DMS79 treated with DMSO at 0.1 percent for 48 hours (cell line): ENCODE measurements at regions not wholly inside any gene's neighbourhood (a gene's known extent, or its start where the extent isn't known, plus 50 kb on each side); places are given as distances from the start of the nearest gene placed in this dataset.

ENCODE experiments used
- DNase-seq: peaks from one replicate; lab custom pipeline; 2025; lab: John Stamatoyannopoulos, UW

GRCh38 chrX:45743906-45744625, 543.4 kb upstream of the DIPK2B start:
- no peak for DNase-seq

GRCh38 chrX:45743081-45743533, 542.4 kb upstream of the DIPK2B start:
- DNase-seq, result no peak

GRCh38 chrX:45740291-45740690, 539.6 kb upstream of the DIPK2B start:
- no peak for DNase-seq

- no peak for DNase-seq
Measured at GRCh38 chrX:45735571-45735970, 534.9 kb upstream of the DIPK2B start.

GRCh38 chrX:45731448-45731847, 530.8 kb upstream of the DIPK2B start:
- DNase-seq, result no peak

- no peak for DNase-seq
Measured at GRCh38 chrX:45727761-45728160, 527.1 kb upstream of the DIPK2B start.

- no peak for DNase-seq
Measured at GRCh38 chrX:45722471-45722870, 521.8 kb upstream of the DIPK2B start.

GRCh38 chrX:45719751-45720501, 519.2 kb upstream of the DIPK2B start:
- DNase-seq, result no peak

GRCh38 chrX:45718676-45719075, 518.0 kb upstream of the DIPK2B start:
- no peak for DNase-seq

GRCh38 chrX:45716750-45717149, 516.1 kb upstream of the DIPK2B start:
- no peak for DNase-seq

GRCh38 chrX:45715748-45716147, 515.1 kb upstream of the DIPK2B start:
- DNase-seq, result peak; percentile 5

GRCh38 chrX:45714866-45715265, 514.2 kb upstream of the DIPK2B start:
- no peak for DNase-seq

GRCh38 chrX:45712067-45712466, 511.4 kb upstream of the DIPK2B start:
- no peak for DNase-seq

GRCh38 chrX:45711231-45711630, 510.6 kb upstream of the DIPK2B start:
- no peak for DNase-seq

GRCh38 chrX:45710081-45710801, 509.6 kb upstream of the DIPK2B start:
- no peak for DNase-seq

- no peak for DNase-seq
Measured at GRCh38 chrX:45709381-45709780, 508.7 kb upstream of the DIPK2B start.

- DNase-seq, result no peak
Measured at GRCh38 chrX:45699158-45699557, 498.5 kb upstream of the DIPK2B start.

- no peak for DNase-seq
Measured at GRCh38 chrX:45697591-45697990, 496.9 kb upstream of the DIPK2B start.

GRCh38 chrX:45696736-45697135, 496.1 kb upstream of the DIPK2B start:
- DNase-seq, result no peak

- no peak for DNase-seq
Measured at GRCh38 chrX:45689971-45690370, 489.3 kb upstream of the DIPK2B start.

GRCh38 chrX:45683914-45684313, 483.2 kb upstream of the DIPK2B start:
- DNase-seq, result no peak

GRCh38 chrX:45681891-45682290, 481.2 kb upstream of the DIPK2B start:
- no peak for DNase-seq
